Stimulated activated CD4-positive, alpha-beta T cell treated with anti-CD3 and anti-CD28 coated beads, TNF-alpha, amount 100 ng/mL, for 24 hours (primary cell): ENCODE measurements at regions not wholly inside any gene's neighbourhood (a gene's known extent, or its start where the extent isn't known, plus 50 kb on each side); places are given as distances from the start of the nearest gene placed in this dataset.
"Not testable (repeated sequence)": the region's sequence is repeated elsewhere in the genome, so short reads cannot be mapped to it uniquely, and the experiment has no call there.

Experiments used
- DNase-seq, 3 experiments: peaks; one replicate each; pipeline ENCODE4 v3.0.0-alpha.2; 2020; ENCODE audit warnings: low read depth in 3 of 3

DNA sequence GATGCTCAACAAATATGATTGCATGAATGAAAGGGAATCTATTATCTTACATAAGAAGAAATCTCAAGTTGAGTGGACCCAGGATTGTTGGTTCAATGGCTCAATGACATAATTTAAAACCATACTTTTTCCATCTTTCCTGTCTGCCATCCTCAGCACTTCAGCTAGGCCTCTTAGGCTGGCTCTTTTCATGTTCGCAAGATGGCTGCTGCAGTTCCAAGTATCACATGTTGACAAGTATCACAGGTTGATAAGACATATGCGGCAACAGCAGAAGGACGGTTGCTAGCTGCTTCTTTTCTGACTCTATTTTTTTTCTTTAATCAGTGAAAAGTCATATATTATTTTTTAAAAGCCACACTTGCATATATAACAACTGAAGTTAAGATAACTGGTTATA, 79.0 kb upstream of the CDK6 start:
- no peak for DNase-seq

GRCh38 chr7:92914645-92915044, 78.3 kb upstream of the CDK6 start:
- no peak for DNase-seq

GRCh38 chr7:92913849-92914248, 77.5 kb upstream of the CDK6 start:
- DNase-seq = no peak

GRCh38 chr7:92910976-92911375, 74.6 kb upstream of the CDK6 start:
- no peak for DNase-seq

- DNase-seq = no peak
Observed at GRCh38 chr7:92909686-92910475, 73.5 kb upstream of the CDK6 start.

GRCh38 chr7:92904244-92905131, 68.1 kb upstream of the CDK6 start:
- peak; percentile 76 to 84 (median 83) for DNase-seq

DNA sequence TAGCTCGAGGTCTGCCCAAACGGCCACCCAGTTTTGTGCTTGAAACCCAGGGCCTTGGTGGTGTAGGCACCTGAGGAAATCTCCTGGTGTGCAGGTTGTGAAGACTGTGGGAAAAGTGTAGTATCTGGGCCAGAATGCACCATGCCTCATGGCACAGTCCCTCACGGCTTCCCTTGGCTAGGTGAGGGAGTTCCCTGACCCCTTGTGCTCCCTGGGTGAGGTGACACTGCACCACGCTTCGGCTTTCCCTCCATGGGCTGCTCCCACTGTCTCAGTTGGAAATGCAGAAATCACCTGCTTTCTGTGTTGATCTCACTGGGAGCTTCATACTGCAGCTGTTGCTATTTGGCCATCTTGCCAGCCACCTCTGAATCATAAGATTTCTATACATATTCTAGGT, 62.4 kb upstream of the CDK6 start:
- no peak for DNase-seq

- DNase-seq = not testable (repeated sequence)
Observed at GRCh38 chr7:92894857-92895256, 58.5 kb upstream of the CDK6 start.

DNA sequence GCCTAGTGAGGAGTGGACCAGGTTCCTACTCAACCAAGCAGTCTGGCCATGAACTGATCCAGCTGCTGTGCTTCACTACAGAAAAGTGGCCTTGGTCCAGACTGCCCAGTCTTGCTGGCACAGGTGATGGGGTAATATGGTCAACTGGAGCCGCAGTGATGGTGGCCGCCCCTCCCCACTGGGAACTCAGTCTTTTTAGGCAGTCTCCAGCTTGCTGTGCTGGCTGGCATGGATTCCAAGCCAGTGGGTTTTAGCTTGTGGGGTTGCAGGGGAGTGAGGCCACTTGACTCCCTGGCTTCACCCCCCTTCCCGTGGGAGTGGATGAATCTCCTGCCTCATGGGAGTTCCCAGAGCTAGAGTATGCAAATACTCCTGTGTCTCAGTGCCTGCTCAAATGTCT, 52.7 kb upstream of the CDK6 start:
- no peak for DNase-seq
